ENCODE measurements at regions not wholly inside any gene's neighbourhood (a gene's known extent, or its start where the extent isn't known, plus 50 kb on each side); places are given as distances from the start of the nearest gene placed in this dataset.
A peak's percentile ranks its signal among the peaks of the same experiment; 100 is the strongest.

DNA sequence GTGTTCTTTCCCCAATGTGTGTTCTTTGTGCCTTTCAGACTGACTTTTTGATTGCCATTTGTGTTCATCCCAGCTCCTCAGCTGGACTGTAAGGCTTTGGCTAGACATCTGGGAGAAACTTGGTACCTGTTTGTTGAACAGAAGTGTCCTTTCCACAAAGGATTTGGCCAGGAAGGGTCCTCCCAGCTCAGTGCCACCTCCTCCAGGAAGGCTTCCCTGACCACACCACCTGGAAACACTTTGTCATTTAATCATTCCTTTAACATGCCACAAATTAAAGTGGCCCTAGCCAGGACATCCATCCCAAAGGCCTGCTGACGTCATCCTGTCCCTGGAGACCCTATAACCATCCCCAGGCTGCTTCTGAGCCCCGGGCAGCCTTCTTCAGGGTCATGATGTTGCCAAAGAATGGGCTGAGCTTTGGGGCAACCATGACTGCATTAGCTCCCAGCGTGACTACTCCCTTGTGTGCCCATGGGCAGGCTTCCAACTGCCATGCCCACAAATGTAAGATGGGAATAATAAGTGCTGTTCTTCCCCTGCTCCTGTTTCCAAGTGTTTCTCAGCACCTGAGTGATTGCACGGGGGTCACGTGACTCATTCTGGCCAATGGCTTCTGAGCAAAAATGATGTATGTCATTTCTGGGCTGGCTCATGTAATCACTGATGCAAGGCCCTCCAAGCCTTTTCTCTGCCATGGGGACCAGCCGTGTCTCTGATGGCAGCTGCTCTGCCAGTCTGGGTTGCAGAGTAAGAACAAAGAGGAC lies 112.5 kb upstream of the SMAD3 start:
- H3K4me1 ChIP-seq (ENCODE audit: control insufficient read depth in 2 of 2, insufficient read depth in 1 of 2, low read depth in 1 of 2, low read length in 2 of 2), result no peaks in the 10 kb centered on the region
- peaks cover 2% of the 10 kb centered on the region for H3K79me1 ChIP-seq (ENCODE audit: low read depth, low read length)
- no peak overlapping the region for H3K9ac ChIP-seq (ENCODE audit: low read depth, low read length, poor library complexity)
- no peaks in the 10 kb centered on the region for H3K36me3 ChIP-seq (replicated peaks in 1 of 2; ENCODE audit: control insufficient read depth in 2 of 2, insufficient read depth in 2 of 2, low read length in 2 of 2)
- H4K8ac ChIP-seq (ENCODE audit: low read depth, low read length), result no peak overlapping the region
- no peak overlapping the region for H4K91ac ChIP-seq (ENCODE audit: low read depth, low read length, poor library complexity)
- no peak overlapping the region for H2AFZ ChIP-seq (ENCODE audit: low read length)
- no peak overlapping the region for H3K14ac ChIP-seq (ENCODE audit: low read length)
- no peaks in the 10 kb centered on the region for H3K9me3 ChIP-seq (replicated peaks in 1 of 2; ENCODE audit: control insufficient read depth in 2 of 2, insufficient read depth in 1 of 2, low read depth in 1 of 2, low read length in 2 of 2)
- H3K27ac ChIP-seq (replicated peaks; ENCODE audit: low read length), result no peak overlapping the region
- H2BK120ac ChIP-seq (ENCODE audit: low read depth, low read length), result no peak overlapping the region
- H2BK15ac ChIP-seq (ENCODE audit: low read length), result no peak overlapping the region
- H2AK5ac ChIP-seq (ENCODE audit: low read depth, low read length), result no peak overlapping the region
- no peak overlapping the region for H3K4me2 ChIP-seq (ENCODE audit: insufficient read depth, low read length, poor library complexity, severe bottlenecking)
- no peak overlapping the region for H2BK5ac ChIP-seq (ENCODE audit: low read length)
- WGBS, 2 donors (ENCODE audit: extremely low coverage in 2 of 2, insufficient read length in 2 of 2, insufficient replicate concordance in 1 of 2), result no CpG with 5 or more reads among the region's 6 CpGs
- no peak overlapping the region for H3K4me3 ChIP-seq (ENCODE audit: low read length in 2 of 2)
- no peak for DNase-seq (ENCODE audit: low spot score)
- H3K23ac ChIP-seq (ENCODE audit: low read depth, low read length, poor library complexity), result no peak overlapping the region
- no peak overlapping the region for H3K4ac ChIP-seq (ENCODE audit: low read length)
- H2BK12ac ChIP-seq (ENCODE audit: low read length), result no peak overlapping the region
- no peaks in the 10 kb centered on the region for H3K27me3 ChIP-seq (ENCODE audit: control insufficient read depth in 3 of 3, insufficient read depth in 3 of 3, low read depth in 1 of 3, low read length in 3 of 3)
- no peak overlapping the region for H3K18ac ChIP-seq (ENCODE audit: low read length)

DNA sequence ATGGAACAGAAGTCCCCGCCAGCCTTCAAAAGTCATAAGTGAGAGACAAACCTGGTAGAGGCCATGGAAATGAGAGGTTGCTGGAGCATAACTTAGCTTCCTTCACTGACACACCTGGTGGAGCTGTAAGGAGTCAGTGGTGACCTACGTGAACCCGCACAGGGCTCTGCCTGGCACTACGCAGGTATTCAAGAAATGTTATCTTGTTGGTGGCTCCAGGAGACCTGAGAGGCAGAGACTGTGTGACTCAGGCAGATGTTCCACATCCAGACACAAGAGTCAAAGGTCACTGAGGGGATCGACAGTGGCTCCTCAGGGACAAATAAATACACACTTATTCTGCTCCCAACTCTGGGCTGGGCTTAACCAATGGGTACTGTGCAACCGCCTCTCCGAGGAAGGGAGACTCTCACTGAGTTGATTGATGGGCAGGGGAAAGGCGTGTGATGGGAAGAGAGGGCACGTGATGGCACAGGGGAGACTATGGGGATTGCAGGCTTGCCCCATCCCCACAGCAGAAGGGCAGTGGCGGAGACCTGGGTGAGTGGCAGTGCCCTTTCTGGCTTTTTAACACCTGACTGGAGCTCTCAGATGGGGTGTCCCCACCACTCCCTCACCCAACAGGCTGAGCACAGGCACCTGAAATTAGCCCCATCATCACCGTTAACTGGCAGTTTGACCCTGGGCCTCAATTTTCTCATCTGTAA lies 111.7 kb upstream of the SMAD3 start:
- Histone ChIP-seq H3K79me1 (ENCODE audit: low read depth, low read length) (no peaks in the 10 kb centered on the region), H4K91ac (ENCODE audit: low read depth, low read length, poor library complexity) (no peak overlapping the region), H2BK12ac (ENCODE audit: low read length) (no peak overlapping the region), H3K4me1 (ENCODE audit: control insufficient read depth in 2 of 2, insufficient read depth in 1 of 2, low read depth in 1 of 2, low read length in 2 of 2) (no peaks in the 10 kb centered on the region), H3K4me2 (ENCODE audit: insufficient read depth, low read length, poor library complexity, severe bottlenecking) (no peak overlapping the region), H3K4ac (ENCODE audit: low read length) (no peak overlapping the region), H3K23ac (ENCODE audit: low read depth, low read length, poor library complexity) (no peak overlapping the region), H2AFZ (ENCODE audit: low read length) (no peak overlapping the region), H2AK5ac (ENCODE audit: low read depth, low read length) (no peak overlapping the region), H2BK5ac (ENCODE audit: low read length) (no peak overlapping the region), H3K18ac (ENCODE audit: low read length) (peak overlapping the region; percentile 8), H3K36me3 (replicated peaks in 1 of 2; ENCODE audit: control insufficient read depth in 2 of 2, insufficient read depth in 2 of 2, low read length in 2 of 2) (no peaks in the 10 kb centered on the region), H3K9ac (ENCODE audit: low read depth, low read length, poor library complexity) (no peak overlapping the region), H3K4me3 (ENCODE audit: low read length in 2 of 2) (no peak overlapping the region), H2BK15ac (ENCODE audit: low read length) (no peak overlapping the region), H3K27me3 (ENCODE audit: control insufficient read depth in 3 of 3, insufficient read depth in 3 of 3, low read depth in 1 of 3, low read length in 3 of 3) (no peaks in the 10 kb centered on the region), H3K27ac (replicated peaks; ENCODE audit: low read length) (no peak overlapping the region), H2BK120ac (ENCODE audit: low read depth, low read length) (no peak overlapping the region), H4K8ac (ENCODE audit: low read depth, low read length) (no peak overlapping the region), H3K9me3 (replicated peaks in 1 of 2; ENCODE audit: control insufficient read depth in 2 of 2, insufficient read depth in 1 of 2, low read depth in 1 of 2, low read length in 2 of 2) (no peaks in the 10 kb centered on the region), H3K14ac (ENCODE audit: low read length) (no peak overlapping the region)
- WGBS, 2 donors (ENCODE audit: extremely low coverage in 2 of 2, insufficient read length in 2 of 2, insufficient replicate concordance in 1 of 2), result no CpG with 5 or more reads among the region's 11 CpGs
- no peak for DNase-seq (ENCODE audit: low spot score)

DNA sequence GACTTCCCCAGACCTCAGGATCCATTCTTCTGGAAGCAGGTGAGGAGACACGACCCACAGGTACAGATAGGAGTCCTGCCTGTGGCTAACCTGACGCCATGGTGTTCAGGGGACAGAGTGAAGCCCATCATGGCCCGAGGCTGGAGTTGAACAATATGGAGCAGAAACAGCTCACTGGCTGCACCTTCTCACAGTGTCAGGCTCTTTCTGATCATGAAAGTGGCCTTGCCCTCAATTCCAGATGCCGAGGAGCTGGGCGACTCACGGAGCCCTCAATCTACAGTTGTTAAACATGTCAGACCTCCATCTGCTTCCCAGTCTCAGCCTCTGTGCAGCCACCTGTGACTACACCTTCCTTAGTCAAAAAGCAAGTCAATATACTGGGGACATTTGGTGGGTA lies 110.8 kb upstream of the SMAD3 start:
- no CpG with 5 or more reads among the region's 6 CpGs for WGBS, 2 donors (ENCODE audit: extremely low coverage in 2 of 2, insufficient read length in 2 of 2, insufficient replicate concordance in 1 of 2)
- Histone ChIP-seq H3K14ac (ENCODE audit: low read length) (no peak overlapping the region), H2BK5ac (ENCODE audit: low read length) (no peak overlapping the region), H2AFZ (ENCODE audit: low read length) (no peak overlapping the region), H2AK5ac (ENCODE audit: low read depth, low read length) (peak overlapping the region; percentile 2), H3K4me1 (ENCODE audit: control insufficient read depth in 2 of 2, insufficient read depth in 1 of 2, low read depth in 1 of 2, low read length in 2 of 2) (peaks cover 0 to 5% of the 10 kb centered on the region in 2 donors), H3K18ac (ENCODE audit: low read length) (peak overlapping the region; percentile 30), H3K27ac (replicated peaks; ENCODE audit: low read length) (no peak overlapping the region), H2BK15ac (ENCODE audit: low read length) (no peak overlapping the region), H4K91ac (ENCODE audit: low read depth, low read length, poor library complexity) (no peak overlapping the region), H3K4me2 (ENCODE audit: insufficient read depth, low read length, poor library complexity, severe bottlenecking) (no peak overlapping the region), H3K9me3 (replicated peaks in 1 of 2; ENCODE audit: control insufficient read depth in 2 of 2, insufficient read depth in 1 of 2, low read depth in 1 of 2, low read length in 2 of 2) (no peaks in the 10 kb centered on the region), H3K36me3 (replicated peaks in 1 of 2; ENCODE audit: control insufficient read depth in 2 of 2, insufficient read depth in 2 of 2, low read length in 2 of 2) (no peaks in the 10 kb centered on the region), H3K4me3 (ENCODE audit: low read length in 2 of 2) (no peak overlapping the region), H2BK12ac (ENCODE audit: low read length) (no peak overlapping the region), H2BK120ac (ENCODE audit: low read depth, low read length) (no peak overlapping the region), H3K4ac (ENCODE audit: low read length) (no peak overlapping the region), H4K8ac (ENCODE audit: low read depth, low read length) (no peak overlapping the region), H3K9ac (ENCODE audit: low read depth, low read length, poor library complexity) (no peak overlapping the region), H3K79me1 (ENCODE audit: low read depth, low read length) (no peaks in the 10 kb centered on the region), H3K23ac (ENCODE audit: low read depth, low read length, poor library complexity) (no peak overlapping the region), H3K27me3 (ENCODE audit: control insufficient read depth in 3 of 3, insufficient read depth in 3 of 3, low read depth in 1 of 3, low read length in 3 of 3) (no peaks in the 10 kb centered on the region)
- no peak for DNase-seq (ENCODE audit: low spot score)

DNA sequence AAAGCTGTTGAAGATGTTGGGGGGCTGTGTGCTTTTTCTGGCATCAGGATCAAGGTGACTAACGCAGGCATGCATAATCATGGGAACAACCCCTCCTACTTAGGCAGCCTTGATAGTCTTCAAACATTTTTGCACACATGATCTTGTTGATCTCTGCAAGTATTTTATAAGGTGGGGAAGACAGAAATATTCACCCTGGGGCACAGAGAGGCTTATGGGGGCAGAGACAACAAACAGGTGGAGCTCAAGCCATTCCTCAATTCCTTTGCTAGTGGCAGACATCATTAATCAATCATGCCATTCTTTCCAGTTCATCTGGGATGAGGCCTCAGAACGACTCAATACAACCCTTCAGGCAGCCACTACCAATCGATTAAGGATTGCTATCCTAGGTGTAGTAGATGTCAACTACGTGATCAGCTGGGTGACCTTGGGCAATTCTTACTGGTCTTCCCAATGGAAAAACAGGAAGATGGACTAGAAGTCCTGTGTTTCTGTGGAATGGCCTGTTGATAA lies 110.3 kb upstream of the SMAD3 start:
- Histone ChIP-seq H2AFZ (ENCODE audit: low read length) (no peak overlapping the region), H3K18ac (ENCODE audit: low read length) (no peak overlapping the region), H2BK15ac (ENCODE audit: low read length) (no peak overlapping the region), H3K27me3 (ENCODE audit: control insufficient read depth in 3 of 3, insufficient read depth in 3 of 3, low read depth in 1 of 3, low read length in 3 of 3) (no peaks in the 10 kb centered on the region), H2BK120ac (ENCODE audit: low read depth, low read length) (no peak overlapping the region), H3K9ac (ENCODE audit: low read depth, low read length, poor library complexity) (no peak overlapping the region), H3K36me3 (replicated peaks in 1 of 2; ENCODE audit: control insufficient read depth in 2 of 2, insufficient read depth in 2 of 2, low read length in 2 of 2) (no peaks in the 10 kb centered on the region), H3K23ac (ENCODE audit: low read depth, low read length, poor library complexity) (no peak overlapping the region), H4K91ac (ENCODE audit: low read depth, low read length, poor library complexity) (no peak overlapping the region), H3K27ac (replicated peaks; ENCODE audit: low read length) (no peak overlapping the region), H2BK12ac (ENCODE audit: low read length) (no peak overlapping the region), H2BK5ac (ENCODE audit: low read length) (no peak overlapping the region), H3K4me2 (ENCODE audit: insufficient read depth, low read length, poor library complexity, severe bottlenecking) (no peak overlapping the region), H3K4me1 (ENCODE audit: control insufficient read depth in 2 of 2, insufficient read depth in 1 of 2, low read depth in 1 of 2, low read length in 2 of 2) (peaks cover 3 to 9% of the 10 kb centered on the region in 2 donors), H2AK5ac (ENCODE audit: low read depth, low read length) (no peak overlapping the region), H3K4me3 (ENCODE audit: low read length in 2 of 2) (no peak overlapping the region), H3K79me1 (ENCODE audit: low read depth, low read length) (no peaks in the 10 kb centered on the region), H3K4ac (ENCODE audit: low read length) (no peak overlapping the region), H3K9me3 (replicated peaks in 1 of 2; ENCODE audit: control insufficient read depth in 2 of 2, insufficient read depth in 1 of 2, low read depth in 1 of 2, low read length in 2 of 2) (no peaks in the 10 kb centered on the region), H4K8ac (ENCODE audit: low read depth, low read length) (no peak overlapping the region), H3K14ac (ENCODE audit: low read length) (no peak overlapping the region)
- WGBS, 2 donors (ENCODE audit: extremely low coverage in 2 of 2, insufficient read length in 2 of 2, insufficient replicate concordance in 1 of 2), result no CpG with 5 or more reads among the region's 4 CpGs
- no peak for DNase-seq (ENCODE audit: low spot score)
